DOHH2 (cell line): ENCODE measurements at regions not wholly inside any gene's neighbourhood (a gene's known extent, or its start where the extent isn't known, plus 50 kb on each side); places are given as distances from the start of the nearest gene placed in this dataset.

ENCODE experiments used
- H3F3A ChIP-seq: fragments of 200-600 bp; sonication (generic), shearing (Covaris generic); 2 replicates; pipeline ENCODE4 v1.6.0; 2016; ENCODE audit warnings: antibody characterized with exemption, mild to moderate bottlenecking; ENCODE audit not compliant: control insufficient read depth, insufficient read depth
- H3K27ac ChIP-seq: fragments of 200-600 bp; sonication (generic); 2 replicates; pipeline ENCODE4 v1.5.1; 2014; ENCODE audit warnings: low read depth, mild to moderate bottlenecking, low read length, moderate library complexity
- H3K27me3 ChIP-seq: fragments of 200-600 bp; sonication (generic); 2 replicates; pipeline ENCODE4 v1.6.1; 2014; ENCODE audit warnings: mild to moderate bottlenecking, low read length, mixed read lengths; ENCODE audit not compliant: control insufficient read depth
- H3K36me3 ChIP-seq: fragments of 200-600 bp; sonication (generic); 2 replicates; pipeline ENCODE4 v1.6.1; 2014; ENCODE audit warnings: mild to moderate bottlenecking, low read length, moderate library complexity, mixed read lengths; ENCODE audit not compliant: control insufficient read depth
- H3K4me1 ChIP-seq: fragments of 200-600 bp; sonication (generic); 2 replicates; pipeline ENCODE4 v1.6.1; 2014; ENCODE audit warnings: mild to moderate bottlenecking, low read length, mixed read lengths; ENCODE audit not compliant: control insufficient read depth
- H3K4me2 ChIP-seq: fragments of 200-600 bp; sonication (generic); 2 replicates; pipeline ENCODE4 v1.6.0; 2014; ENCODE audit warnings: mild to moderate bottlenecking, low read length, moderate library complexity
- H3K4me3 ChIP-seq: fragments of 200-600 bp; sonication (generic); 2 replicates; pipeline ENCODE4 v1.5.1; 2014; ENCODE audit warnings: mild to moderate bottlenecking, low read length, mixed read lengths
- H3K79me2 ChIP-seq: fragments of 200-600 bp; sonication (generic); 2 replicates; pipeline ENCODE4 v1.6.1; 2014; ENCODE audit warnings: mild to moderate bottlenecking, low read length, mixed read lengths; ENCODE audit not compliant: control insufficient read depth
- H3K9me2 ChIP-seq: fragments of 200-600 bp; sonication (generic); replicated peaks from 2 replicates; pipeline ENCODE4 v1.6.1; 2014; ENCODE audit warnings: mild to moderate bottlenecking, low read length, mixed read lengths; ENCODE audit not compliant: control insufficient read depth
- H3K9me3 ChIP-seq: fragments of 200-600 bp; sonication (generic); 2 replicates; pipeline ENCODE4 v1.6.1; 2014; ENCODE audit warnings: antibody characterized with exemption, low read length, mixed read lengths; ENCODE audit not compliant: control insufficient read depth, insufficient read depth
- H4K20me1 ChIP-seq: fragments of 200-600 bp; sonication (generic); 2 replicates; pipeline ENCODE4 v1.6.0; 2014; ENCODE audit warnings: low read depth, mild to moderate bottlenecking, antibody characterized with exemption, low read length, moderate library complexity; ENCODE audit not compliant: control insufficient read depth, insufficient read depth
- CTCF ChIP-seq: fragments of 200-600 bp; sonication (generic); IDR thresholded peaks from one replicate; pipeline ENCODE4 v1.5.1; 2014; ENCODE audit warnings: antibody characterized with exemption, mild to moderate bottlenecking, low read depth, low read length; ENCODE audit not compliant: poor library complexity, severe bottlenecking
- EZH2phosphoT487 ChIP-seq: fragments of 200-600 bp; sonication (generic); IDR thresholded peaks from 2 replicates; pipeline ENCODE4 v1.6.1; 2017; ENCODE audit warnings: borderline replicate concordance, mild to moderate bottlenecking, antibody characterized with exemption, low read length, moderate library complexity, mixed read lengths

- TF ChIP-seq EZH2phosphoT487 (no peak), CTCF (no peak)
- H3K4me1 ChIP-seq = no peaks in the 10 kb centered on the region
- H4K20me1 ChIP-seq = no peaks in the 10 kb centered on the region
- H3K36me3 ChIP-seq = no peaks in the 10 kb centered on the region
- no peak overlapping the region for H3K4me3 ChIP-seq
- no peak overlapping the region for H3K27ac ChIP-seq
- H3F3A ChIP-seq = no peaks in the 10 kb centered on the region
- H3K9me2 ChIP-seq = no peaks in the 10 kb centered on the region
- no peak overlapping the region for H3K4me2 ChIP-seq
- no peaks in the 10 kb centered on the region for H3K9me3 ChIP-seq
- no peaks in the 10 kb centered on the region for H3K27me3 ChIP-seq
- H3K79me2 ChIP-seq = no peaks in the 10 kb centered on the region
These were observed 621.2 kb upstream of the SLC35B3 start for GRCh38 chr6:9056556-9056955.

GRCh38 chr6:9044426-9044825, 609.1 kb upstream of the SLC35B3 start:
- Histone ChIP-seq H3K27me3 (no peaks in the 10 kb centered on the region), H3K9me3 (peaks cover 9% of the 10 kb centered on the region; the same call in 1 of the 2 replicates), H3K4me3 (no peak overlapping the region), H3F3A (no peaks in the 10 kb centered on the region), H3K36me3 (no peaks in the 10 kb centered on the region), H3K4me1 (no peaks in the 10 kb centered on the region), H3K4me2 (no peak overlapping the region), H3K27ac (no peak overlapping the region), H3K9me2 (no peaks in the 10 kb centered on the region), H4K20me1 (no peaks in the 10 kb centered on the region), H3K79me2 (no peaks in the 10 kb centered on the region)
- TF ChIP-seq EZH2phosphoT487 (no peak), CTCF (no peak)

- H3K36me3 ChIP-seq = no peaks in the 10 kb centered on the region
- no peak overlapping the region for H3K4me2 ChIP-seq
These were observed 605.4 kb upstream of the SLC35B3 start for GRCh38 chr6:9040718-9041117.

More at GRCh38 chr6:9040718-9041117, 605.4 kb upstream of the SLC35B3 start:
- peaks cover 9% of the 10 kb centered on the region; the same call in 1 of the 2 replicates for H3K9me3 ChIP-seq
- no peak overlapping the region for H3K27ac ChIP-seq
- H3K4me3 ChIP-seq = no peak overlapping the region
- H3K79me2 ChIP-seq = no peaks in the 10 kb centered on the region
- no peaks in the 10 kb centered on the region for H3K9me2 ChIP-seq
- no peaks in the 10 kb centered on the region for H3K4me1 ChIP-seq
- TF ChIP-seq CTCF (no peak), EZH2phosphoT487 (no peak)
- H3K27me3 ChIP-seq = no peaks in the 10 kb centered on the region
- H3F3A ChIP-seq = no peaks in the 10 kb centered on the region
- no peaks in the 10 kb centered on the region for H4K20me1 ChIP-seq
